Amniotic stem cell (primary cell): ENCODE measurements at regions not wholly inside any gene's neighbourhood (a gene's known extent, or its start where the extent isn't known, plus 50 kb on each side); places are given as distances from the start of the nearest gene placed in this dataset.
"Not testable (repeated sequence)": the region's sequence is repeated elsewhere in the genome, so short reads cannot be mapped to it uniquely, and the experiment has no call there.

Source experiments
- DNase-seq: peaks from one replicate; lab custom pipeline; 2025; lab: John Stamatoyannopoulos, UW

DNA sequence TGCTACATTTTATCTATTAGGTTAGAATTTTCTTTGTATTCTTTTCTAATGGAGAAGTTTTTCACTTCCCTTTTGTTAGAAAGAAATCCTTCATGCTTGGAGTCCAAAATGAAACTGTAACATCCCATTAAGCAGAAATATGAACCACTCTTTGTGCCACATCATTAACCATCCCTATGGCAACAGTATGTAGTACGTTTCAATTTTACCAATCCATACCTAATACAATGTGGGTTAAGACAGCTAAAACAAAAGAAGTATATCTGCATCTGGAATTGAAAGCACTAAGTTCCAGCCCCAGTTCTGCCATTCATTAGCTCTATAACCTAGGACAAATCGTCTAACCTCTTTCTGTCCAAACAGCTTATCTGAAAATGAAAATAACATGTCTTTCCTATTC, 409.2 kb upstream of the SPHKAP start:
- DNase-seq, result no peak

DNA sequence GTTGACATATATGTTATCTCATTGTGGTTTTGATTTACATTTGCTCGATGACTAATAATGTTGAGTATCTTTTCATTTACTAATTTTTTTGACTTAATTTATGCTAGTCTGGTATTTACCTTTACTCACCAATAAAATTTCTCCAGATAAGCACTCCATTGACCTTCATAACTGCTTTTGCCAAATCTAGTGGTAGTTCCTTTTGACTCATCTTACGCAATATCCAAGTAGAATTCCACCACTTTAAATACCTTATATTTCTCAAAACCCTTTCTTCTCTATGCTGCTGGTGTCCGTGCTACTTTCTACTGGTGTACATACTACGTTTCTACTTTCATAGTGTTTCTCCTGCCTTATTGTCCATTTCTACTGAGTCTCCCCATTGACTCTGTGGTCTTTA, 407.6 kb upstream of the SPHKAP start:
- DNase-seq, result no peak

DNA sequence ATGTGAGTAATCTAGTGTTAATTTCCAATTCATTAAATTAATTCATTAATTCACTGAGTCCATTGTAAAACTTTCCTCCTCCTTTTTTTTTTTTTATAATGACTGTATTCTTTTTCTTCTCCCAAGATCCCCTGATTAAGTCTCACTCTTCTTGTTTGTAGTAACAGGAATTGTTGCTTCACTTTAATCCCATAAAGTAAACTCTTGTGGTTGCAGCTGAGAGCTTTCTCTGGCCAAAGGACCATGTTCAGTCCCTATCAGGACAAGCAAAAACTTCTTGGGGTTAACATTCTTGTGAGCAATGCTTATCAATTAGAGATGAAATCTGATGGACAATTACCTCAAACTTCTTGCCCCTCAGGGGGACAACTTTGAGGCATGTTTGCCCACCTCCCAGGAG, 400.2 kb upstream of the SPHKAP start:
- no peak for DNase-seq

DNA sequence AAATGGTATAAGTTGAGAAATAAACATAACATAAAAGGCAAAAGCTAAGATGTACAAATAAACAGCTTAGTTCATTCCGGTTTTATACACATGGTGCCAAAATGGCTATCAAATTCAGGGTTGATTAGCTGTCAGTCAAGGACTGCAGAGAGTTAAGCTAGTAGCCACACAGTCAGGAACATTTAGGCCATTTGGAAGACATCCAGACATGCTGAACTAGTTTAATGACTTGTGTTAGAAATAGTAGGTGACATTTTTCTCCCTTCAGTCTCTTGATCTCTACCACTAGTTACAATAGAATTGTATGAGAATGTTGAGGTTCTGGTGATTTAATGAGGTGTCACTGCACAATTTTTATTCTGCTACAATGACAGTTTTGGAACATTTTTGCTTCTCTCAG, 394.4 kb upstream of the SPHKAP start:
- DNase-seq, result no peak

DNA sequence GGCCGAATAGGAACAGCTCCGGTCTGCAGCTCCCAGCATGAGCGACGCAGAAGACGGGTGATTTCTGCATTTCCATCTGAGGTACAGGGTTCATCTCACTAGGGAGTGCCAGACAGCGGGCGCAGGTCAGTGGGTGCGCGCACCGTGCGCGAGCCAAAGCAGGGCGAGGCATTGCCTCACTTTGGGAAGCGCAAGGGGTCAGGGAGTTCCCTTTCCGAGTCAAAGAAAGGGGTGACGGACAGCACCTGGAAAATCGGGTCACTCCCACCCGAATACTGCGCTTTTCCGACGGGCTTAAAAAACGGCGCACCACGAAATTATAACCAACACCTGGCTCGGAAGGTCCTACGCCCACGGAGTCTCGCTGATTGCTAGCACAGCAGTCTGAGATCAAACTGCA, 386.8 kb upstream of the SPHKAP start:
- not testable (repeated sequence) for DNase-seq

DNA sequence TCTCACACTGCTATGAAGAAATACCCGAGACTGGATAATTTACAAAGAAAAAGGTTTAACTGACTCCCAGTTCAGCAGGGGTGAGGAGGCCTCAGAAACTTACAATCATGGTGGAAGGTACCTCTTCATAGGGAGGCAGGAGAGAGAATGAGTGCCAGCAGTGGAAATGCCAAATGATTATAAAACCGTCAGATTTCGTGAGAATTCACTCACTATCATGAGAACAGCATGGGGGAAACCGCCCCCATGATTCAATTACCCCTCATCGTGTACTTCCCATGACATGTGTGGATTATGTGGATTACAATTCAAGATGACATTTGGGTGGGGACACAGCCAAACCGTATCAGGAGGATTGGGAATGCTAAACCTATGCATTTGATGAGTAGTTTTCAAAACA, 380.3 kb upstream of the SPHKAP start:
- no peak for DNase-seq

DNA sequence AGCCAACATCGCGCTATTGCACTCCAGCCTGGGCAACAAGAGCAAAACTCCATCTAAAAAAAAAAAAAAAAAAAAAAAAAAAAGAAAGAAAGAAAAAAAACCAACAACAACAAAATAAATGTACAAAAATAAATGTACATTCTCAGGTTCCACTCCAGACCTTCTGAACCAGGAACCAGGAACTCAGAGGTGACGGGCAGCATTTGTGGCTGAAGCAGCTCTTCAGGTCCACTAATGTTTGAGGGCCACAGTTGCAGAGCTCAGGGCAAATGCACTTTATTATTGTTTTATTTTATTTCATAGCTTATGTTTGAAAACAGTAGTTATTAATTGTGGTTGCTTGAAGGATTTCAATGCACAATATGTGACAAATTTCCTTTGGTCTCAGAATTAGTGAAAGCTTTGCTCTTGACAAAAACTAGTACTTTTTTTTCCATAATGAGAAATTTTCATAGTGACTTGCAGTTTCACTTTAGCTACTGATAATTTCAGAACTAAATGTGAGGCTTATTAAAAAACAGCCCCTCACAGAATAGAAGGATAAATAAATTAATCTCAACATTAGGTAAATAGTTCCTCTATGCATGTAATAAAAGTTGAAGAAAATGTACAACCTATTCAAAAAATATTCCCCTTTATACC, 378.4 kb upstream of the SPHKAP start:
- DNase-seq, result no peak

DNA sequence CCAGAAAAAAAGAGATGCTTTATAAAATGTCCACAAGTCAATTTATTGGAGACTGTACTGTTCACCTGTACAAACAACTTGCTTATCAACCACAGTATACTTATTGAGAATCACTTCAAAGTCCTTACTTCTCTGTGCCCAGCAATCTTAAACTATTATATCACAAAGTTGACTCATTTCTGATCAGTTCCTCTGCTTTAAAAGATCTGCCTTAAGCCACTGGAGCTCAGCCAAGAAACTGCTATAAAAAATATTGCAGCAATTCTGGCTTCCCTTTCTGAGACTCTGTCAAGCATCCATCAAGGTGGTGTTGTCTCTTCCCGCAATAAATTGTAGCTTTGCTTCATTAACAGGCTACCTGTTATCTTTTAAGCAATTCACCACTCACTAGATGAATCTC, 375.2 kb upstream of the SPHKAP start:
- DNase-seq, result no peak

DNA sequence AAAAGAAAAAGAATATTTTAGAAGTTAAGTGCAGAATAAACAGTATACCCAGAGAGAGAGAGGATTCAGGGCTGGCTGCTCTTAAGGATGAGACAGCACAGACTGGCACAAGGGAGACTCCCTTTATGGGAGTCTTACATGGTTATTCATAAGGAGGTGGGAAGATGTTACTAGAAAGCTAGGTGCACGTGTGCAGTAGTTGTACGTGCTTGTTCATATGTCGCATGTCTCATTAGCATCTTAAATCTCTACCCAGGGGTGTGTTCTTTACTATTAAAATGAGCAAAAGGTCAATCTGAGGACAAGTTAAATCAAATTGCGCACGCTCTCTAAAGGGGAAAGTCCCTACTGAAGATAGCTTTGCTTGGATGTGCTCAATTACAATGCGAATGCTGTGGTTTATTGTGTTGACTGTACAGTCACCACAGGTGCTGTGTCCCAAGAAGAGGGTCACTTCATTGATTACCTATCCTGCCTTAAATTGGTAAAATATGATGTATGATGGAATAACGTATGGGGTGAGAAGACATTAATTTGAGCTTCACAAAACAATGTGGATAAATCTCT, 368.0 kb upstream of the SPHKAP start:
- no peak for DNase-seq

DNA sequence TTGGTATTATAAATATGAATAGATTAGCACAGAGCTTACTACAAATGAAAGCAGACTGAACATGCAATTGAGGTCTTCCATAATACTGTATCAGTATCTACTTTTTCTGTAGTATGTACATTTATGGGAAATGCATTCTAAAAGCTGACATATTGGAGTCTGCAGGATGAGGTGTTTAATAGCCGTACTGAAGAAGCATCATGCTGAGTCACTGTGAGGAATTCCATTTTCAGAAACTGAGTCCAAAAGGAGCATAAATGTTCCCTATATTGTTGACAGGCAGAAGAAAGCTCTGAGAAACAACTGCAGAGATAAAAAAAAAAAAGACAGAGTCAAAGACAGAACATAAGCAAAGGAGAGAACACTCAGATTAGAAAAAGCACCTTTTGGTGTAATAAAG, 366.7 kb upstream of the SPHKAP start:
- no peak for DNase-seq

DNA sequence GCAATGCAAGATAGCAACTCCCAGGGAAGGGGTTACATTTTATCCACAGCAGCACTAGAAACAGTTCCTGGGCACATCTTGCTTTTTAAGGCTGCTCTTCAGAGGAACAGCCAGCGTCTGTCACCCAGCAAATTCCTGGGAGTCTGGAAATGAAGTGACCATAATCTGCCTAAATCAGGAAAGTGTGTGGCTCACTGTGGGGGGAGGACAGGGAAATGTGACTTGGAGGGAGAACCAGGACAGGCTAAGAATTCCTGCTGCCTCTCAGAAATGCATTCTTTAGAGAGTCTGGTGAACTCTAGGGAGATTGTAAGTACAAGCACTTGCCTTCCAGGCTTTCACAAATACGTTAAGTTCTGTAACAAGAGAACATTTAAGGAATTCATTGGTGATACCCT, 364.3 kb upstream of the SPHKAP start:
- no peak for DNase-seq

DNA sequence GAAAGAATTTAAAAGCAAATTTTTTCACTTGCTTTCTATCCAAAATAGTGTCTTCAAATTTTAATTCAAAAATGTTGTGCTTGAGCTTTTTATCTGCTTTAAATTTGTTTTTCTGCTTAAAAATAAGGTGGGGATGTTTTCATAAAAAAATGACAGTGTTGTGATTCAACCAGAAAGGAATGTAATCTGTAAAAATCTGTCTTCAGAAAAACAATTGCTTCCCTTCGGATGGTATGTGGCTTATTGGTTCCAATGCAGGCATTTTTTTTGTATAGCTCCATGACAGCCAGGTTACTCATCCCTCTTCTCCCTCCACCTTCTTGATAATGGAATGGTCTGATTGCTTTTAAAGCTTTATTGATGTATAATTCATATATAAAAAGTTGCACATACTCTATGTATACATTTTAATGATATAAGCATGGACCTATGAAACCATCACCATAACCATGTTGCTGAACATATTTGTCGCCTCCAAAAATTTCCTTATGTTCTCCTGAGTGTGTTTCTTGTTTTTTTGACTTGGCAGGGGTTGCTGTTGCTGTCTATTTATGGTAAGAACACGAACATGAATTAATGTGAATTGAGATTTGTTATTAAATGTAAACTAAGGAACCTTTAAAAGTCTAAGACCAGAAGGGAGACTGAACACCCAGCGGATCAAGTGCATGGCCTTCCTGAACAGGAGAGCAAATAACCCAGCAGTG, 363.7 kb upstream of the SPHKAP start:
- DNase-seq, result no peak

DNA sequence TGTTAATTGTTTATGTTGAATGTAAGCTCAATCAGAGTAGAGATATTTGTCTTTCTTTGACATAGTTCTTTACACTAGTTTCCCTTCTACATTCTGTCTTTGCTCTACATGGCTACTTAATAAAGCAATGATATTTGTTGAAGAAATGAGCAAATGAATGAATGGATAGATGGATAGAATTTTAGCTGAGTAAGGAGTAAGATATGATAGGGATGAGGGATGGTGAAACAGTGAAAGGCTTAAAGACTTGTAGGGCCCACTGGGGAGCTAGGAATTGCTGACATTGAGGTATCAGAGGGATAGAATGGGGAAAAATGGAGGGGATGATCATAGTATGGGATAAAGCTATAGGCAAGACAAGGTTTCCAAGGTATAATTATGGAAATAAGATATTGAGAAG, 361.6 kb upstream of the SPHKAP start:
- no peak for DNase-seq

DNA sequence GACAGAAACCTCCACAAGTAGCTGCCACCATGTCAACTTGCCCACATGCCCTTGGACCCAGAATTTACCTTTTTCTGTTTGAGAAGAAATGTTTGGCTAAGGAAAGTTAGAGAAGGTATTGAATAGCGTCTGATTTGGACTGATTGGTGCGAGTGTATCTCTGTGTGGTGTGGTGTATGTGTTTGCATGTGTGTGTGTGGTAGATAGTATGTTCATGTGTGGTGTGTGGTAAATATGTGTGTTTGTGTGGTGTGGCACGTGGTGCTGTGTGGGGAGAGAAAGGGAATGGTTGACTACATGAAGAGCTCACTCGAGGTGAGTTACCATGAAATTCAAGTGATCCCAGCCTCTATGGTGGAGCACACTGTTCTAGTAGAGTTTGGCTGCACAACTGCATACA, 360.8 kb upstream of the SPHKAP start:
- DNase-seq, result no peak

DNA sequence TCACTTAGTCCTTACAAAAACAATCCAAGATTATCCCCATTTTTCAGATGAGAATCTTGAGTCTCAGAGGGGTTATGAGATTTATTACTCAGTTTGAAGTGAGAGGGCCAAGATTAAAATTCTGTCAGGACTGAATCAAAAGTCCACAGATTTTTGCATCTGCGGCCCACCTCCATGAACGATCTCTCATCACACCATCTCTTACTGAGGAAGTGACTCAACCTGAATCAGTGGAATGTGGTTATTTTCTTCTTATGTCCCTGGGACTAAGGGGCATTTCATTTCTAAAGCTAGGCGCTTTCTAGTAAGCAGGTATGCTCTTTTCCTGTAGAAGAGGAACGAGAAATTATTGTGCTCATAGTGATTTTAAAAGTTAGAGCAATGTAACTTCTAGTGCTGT, 360.3 kb upstream of the SPHKAP start:
- DNase-seq, result no peak

DNA sequence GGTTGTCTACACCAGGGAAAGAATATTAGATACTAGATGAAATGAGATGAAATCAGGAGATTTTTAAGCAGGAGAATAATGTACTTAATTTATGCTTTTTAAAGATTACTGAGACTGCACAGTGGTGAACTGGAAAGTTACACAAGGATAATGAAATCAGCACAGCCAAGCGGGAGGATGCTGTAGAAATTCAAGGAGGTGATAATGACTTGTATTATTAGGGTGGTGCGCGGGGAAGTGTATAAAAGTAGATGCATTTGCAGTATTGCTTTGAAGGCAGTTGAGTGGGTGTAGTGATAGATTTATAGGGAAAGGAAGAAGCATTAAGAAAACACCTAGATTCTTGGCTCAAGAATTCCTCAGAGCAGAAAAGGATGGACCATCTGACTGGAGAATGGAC, 359.5 kb upstream of the SPHKAP start:
- DNase-seq, result no peak

DNA sequence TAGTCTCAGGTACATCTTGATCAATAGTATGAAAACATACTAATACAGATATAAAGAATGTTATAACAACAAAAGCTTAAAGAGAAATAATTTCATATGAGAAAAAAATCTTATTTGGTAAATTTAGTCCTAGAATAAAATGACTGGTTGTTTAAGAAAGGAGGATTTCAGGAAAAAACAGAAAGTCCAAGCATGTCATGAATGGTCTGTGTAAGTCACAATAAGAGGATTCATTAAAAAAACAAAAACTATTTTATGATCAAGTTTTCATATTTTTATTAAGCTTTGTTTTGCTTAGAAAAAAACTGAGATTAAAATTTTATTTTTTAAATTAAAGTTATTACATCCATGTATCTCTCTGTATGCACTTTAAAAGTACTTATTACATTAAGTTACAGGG, 353.9 kb upstream of the SPHKAP start:
- no peak for DNase-seq

DNA sequence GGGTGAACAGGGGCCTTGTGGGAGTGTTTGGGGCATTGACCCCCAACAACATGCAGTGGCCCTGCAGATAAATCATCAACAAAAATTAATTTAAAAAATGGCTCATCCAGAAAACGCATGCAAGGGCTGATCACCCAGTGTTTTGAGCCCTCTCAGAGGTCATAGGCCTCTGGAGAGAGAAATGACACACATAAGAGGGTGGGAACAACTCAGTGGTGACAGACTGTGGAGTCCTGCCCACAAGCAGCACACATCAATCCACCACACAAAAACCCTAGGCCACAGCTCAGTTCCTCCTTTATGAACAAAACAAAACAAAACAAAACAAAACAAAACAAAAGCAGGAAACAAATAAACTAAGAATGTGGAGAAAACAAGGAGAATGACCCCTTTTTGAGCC, 351.7 kb upstream of the SPHKAP start:
- DNase-seq, result no peak

DNA sequence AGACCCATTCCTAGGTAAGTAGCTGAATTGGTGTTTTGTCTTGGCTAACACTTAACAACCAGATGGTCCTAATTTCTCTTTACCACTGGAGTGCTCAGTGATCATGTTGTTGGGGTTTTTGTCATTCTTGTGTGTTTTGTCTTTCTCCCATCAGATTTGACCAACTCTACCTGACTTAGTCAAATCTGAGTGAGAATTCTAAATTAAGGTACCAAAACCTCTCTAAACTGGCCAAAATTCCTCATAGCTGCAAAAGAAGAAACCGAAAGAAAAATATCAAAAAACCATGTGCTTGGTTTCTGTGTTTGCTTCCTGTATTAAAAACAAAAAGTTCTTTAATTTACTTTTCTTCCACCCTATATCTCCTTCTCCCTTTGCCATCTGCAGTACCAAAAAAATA, 350.7 kb upstream of the SPHKAP start:
- no peak for DNase-seq

DNA sequence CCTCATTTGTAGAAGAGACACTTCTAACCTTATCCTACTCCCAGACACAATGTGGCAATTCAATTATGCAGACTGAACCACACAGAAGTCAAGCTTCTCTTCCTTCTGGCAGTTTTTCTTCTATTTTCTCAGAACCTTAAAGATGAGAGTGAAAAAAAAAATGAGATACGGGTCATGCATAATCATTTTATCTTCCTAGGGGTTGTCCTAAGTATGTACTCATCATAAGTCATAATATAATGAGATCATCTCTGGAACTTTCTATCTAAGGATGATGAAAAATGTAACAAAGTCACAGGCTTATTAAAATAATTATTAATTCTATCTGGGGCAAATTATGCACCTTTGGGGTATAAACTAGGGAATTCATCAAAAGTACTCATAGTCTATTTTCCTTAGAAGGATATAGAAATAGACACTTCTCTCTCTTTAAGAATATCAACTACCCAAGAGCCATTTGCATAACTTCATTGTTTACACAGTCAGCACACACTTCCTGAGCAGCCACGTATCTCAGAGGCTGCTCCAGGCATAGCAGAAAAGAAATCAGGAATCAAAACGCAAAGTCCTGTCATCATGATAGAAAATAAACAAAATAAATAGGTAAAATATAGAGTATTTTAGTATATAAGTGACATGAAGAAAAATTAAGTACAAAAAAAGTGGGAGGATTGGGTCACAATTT, 345.9 kb upstream of the SPHKAP start:
- no peak for DNase-seq

DNA sequence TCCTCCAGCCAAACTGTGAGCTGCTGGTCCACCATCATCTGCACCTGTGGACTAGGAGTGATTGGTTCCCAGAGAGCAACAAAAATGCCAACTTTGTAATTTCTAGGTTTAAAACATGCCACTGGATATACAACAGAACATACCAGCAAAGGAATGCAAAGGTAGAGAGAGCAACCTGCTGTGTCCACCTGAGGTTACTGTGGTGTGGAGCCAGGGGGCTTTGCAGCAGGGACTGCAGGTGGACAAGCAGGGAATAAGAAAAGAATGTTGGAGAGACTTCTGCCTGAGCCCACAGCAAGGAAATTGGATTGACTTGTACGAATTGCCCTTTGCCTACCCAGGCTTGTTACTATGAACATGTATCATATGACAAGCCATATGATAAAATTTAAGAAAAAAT, 345.2 kb upstream of the SPHKAP start:
- no peak for DNase-seq

DNA sequence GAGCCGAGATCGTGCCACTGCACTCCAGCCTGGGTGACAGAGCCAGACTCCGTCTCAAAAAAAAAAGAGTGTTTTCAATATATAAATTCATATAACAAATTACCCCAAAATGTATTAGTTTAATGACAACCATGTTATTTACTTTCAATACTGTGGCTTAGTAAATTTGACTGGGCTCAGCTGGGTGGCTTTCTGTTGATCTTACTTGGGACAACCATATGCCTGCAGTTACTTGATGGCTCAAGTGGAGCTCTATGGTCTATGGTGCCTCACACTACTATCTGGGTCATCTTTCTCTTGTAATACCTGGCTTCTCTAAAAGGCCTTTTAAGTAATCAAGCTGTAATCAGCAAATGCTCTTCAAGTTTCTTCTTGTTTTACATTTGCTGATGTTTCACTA, 341.5 kb upstream of the SPHKAP start:
- DNase-seq, result no peak

DNA sequence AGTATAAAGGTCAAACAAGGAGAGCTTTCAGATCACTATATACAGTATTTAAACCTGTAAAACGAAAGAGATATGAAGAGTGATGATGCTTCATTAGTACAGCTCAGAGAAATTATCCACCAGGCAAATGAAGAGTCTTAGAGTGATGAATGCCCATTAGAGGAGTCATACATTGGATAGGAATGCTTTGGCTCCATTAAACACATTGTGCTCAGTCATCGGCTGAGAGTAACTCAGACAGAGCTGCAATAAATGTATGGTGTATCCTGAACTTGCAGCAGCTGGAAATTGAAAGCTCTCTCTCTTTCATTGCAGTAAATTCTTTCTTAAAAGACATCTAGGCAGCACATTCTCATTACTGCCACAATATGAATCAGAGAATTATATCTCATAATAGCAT, 340.8 kb upstream of the SPHKAP start:
- DNase-seq, result no peak
